H1 (cell line): ENCODE measurements at regions not wholly inside any gene's neighbourhood (a gene's known extent, or its start where the extent isn't known, plus 50 kb on each side); places are given as distances from the start of the nearest gene placed in this dataset.
A peak's percentile ranks its signal among the peaks of the same experiment; 100 is the strongest.

Experiments
- CTCF ChIA-PET: fragments of 300-600 bp; sonication (Branson Sonifier 250); formaldehyde crosslinking; loops from one replicate; lab custom pipeline; 2021; ENCODE audit not compliant: partially characterized antibody; lab: Charles Lee
- POLR2A ChIA-PET: fragments of 300-600 bp; sonication (Branson Sonifier 250); formaldehyde crosslinking; loops from one replicate; lab custom pipeline; 2021; ENCODE audit warnings: inconsistent platforms; ENCODE audit not compliant: partially characterized antibody; lab: Charles Lee
- DNase-seq, 2 experiments: peaks; one replicate each; pipeline versions ENCODE4 v3.0.0 to v3.0.0-alpha.2; 2010 to 2022; ENCODE audit warnings: low spot score in 2 of 2, low read depth in 1 of 2, mixed read lengths in 1 of 2
- FAIRE-seq: peaks from 2 replicates; lab custom pipeline; 2011; peaks lifted over from hg19 to GRCh38; lab: Jason Lieb, UNC
- H2AFZ ChIP-seq: 2 replicates; pipeline ENCODE4 v1.8.1; 2012; ENCODE audit warnings: low read length, inconsistent platforms
- H2AK5ac ChIP-seq: 2 replicates; pipeline ENCODE4 v1.6.1; 2013; ENCODE audit warnings: low read depth, low read length
- H2BK120ac ChIP-seq: replicated peaks from 2 replicates; pipeline ENCODE3; 2013; ENCODE audit warnings: low read depth, low read length, inconsistent platforms
- H2BK12ac ChIP-seq: 2 replicates; pipeline ENCODE4 v1.6.1; 2013; ENCODE audit warnings: low read depth, low read length
- H2BK15ac ChIP-seq: 2 replicates; pipeline ENCODE4 v1.6.1; 2013; ENCODE audit warnings: low read length
- H2BK20ac ChIP-seq: 2 replicates; pipeline ENCODE4 v1.6.1; 2013; ENCODE audit warnings: low read length
- H2BK5ac ChIP-seq: 2 replicates; pipeline ENCODE4 v1.6.1; 2013; ENCODE audit warnings: low read depth, low read length
- H3K14ac ChIP-seq: 2 replicates; pipeline ENCODE4 v1.6.1; 2013; ENCODE audit warnings: inconsistent platforms; ENCODE audit not compliant: insufficient read length
- H3K18ac ChIP-seq: 2 replicates; pipeline ENCODE4 v1.6.1; 2013; ENCODE audit warnings: low read length; ENCODE audit errors: extremely low read depth
- H3K23ac ChIP-seq: 2 replicates; pipeline ENCODE4 v1.6.1; 2013; ENCODE audit warnings: inconsistent platforms; ENCODE audit not compliant: insufficient read length
- H3K23me2 ChIP-seq: 2 replicates; pipeline ENCODE4 v1.6.1; 2013; ENCODE audit warnings: low read depth, low read length
- H3K27ac ChIP-seq: 2 replicates; pipeline ENCODE4 v1.6.1; 2011; ENCODE audit warnings: low read depth, low read length, inconsistent platforms
- H3K27me3 ChIP-seq, 4 experiments: replicated peaks in 1 of 4; 1 replicate in 1 of 4; 2 replicates in 3 of 4; pipeline versions ENCODE4 v1.6.1 to v1.8.1; 2011 to 2013; ENCODE audit warnings: low read length in 3 of 4, mild to moderate bottlenecking in 3 of 4, inconsistent platforms in 2 of 4, mixed read lengths in 2 of 4, moderate library complexity in 1 of 4; ENCODE audit not compliant: control insufficient read depth in 3 of 4, insufficient read depth in 3 of 4; ENCODE audit errors: extremely low read depth in 1 of 4
- H3K36me3 ChIP-seq, 4 experiments: 2 replicates each; pipeline versions ENCODE4 v1.6.1 to v1.8.1; 2011 to 2013; ENCODE audit warnings: mild to moderate bottlenecking in 4 of 4, low read length in 3 of 4, moderate library complexity in 2 of 4, control low read depth in 1 of 4, inconsistent platforms in 1 of 4; ENCODE audit not compliant: insufficient read depth in 4 of 4, control insufficient read depth in 2 of 4
- H3K4ac ChIP-seq: replicated peaks from 2 replicates; pipeline ENCODE3; 2013; ENCODE audit warnings: low read length, low read depth, mixed read lengths, inconsistent platforms; ENCODE audit not compliant: insufficient read length
- H3K4me1 ChIP-seq, 4 experiments: replicated peaks in 1 of 4; 1 replicate in 1 of 4; 2 replicates in 3 of 4; pipeline versions ENCODE4 v1.6.1 to v1.8.1; 2011 to 2013; ENCODE audit warnings: low read length in 3 of 4, inconsistent platforms in 2 of 4, mixed read lengths in 1 of 4; ENCODE audit not compliant: insufficient read depth in 4 of 4, control insufficient read depth in 3 of 4
- H3K4me2 ChIP-seq, 2 experiments: 2 replicates each; pipeline versions ENCODE4 v1.6.1 to v1.8.1; 2011 to 2013; ENCODE audit warnings: low read depth in 2 of 2, low read length in 2 of 2, control low read depth in 1 of 2, inconsistent platforms in 1 of 2, mild to moderate bottlenecking in 1 of 2; ENCODE audit not compliant: insufficient read depth in 1 of 2
- H3K4me3 ChIP-seq, 4 experiments: fragments of 200-600, 300-600 bp in 1 of 4; sonication (generic), shearing (Covaris generic), sonication (Bioruptor Twin) in 1 of 4; 2 replicates each; pipeline versions ENCODE4 v1.5.1 to v1.8.1; 2011 to 2016; ENCODE audit warnings: low read length in 4 of 4, low read depth in 3 of 4, control low read depth in 2 of 4, inconsistent platforms in 2 of 4, mild to moderate bottlenecking in 2 of 4, mixed read lengths in 1 of 4, moderate library complexity in 1 of 4; ENCODE audit not compliant: insufficient read depth in 2 of 4; ENCODE audit errors: extremely low read depth in 1 of 4
- H3K56ac ChIP-seq: replicated peaks from 2 replicates; pipeline ENCODE3; 2013; ENCODE audit warnings: low read depth, mild to moderate bottlenecking, mixed read lengths, low read length, inconsistent platforms; ENCODE audit not compliant: insufficient read length
- H3K79me1 ChIP-seq: 2 replicates; pipeline ENCODE4 v1.6.1; 2013; ENCODE audit warnings: low read depth, low read length, control low read depth
- H3K79me2 ChIP-seq, 2 experiments: 2 replicates each; pipeline versions ENCODE4 v1.6.1 to v1.8.1; 2012 to 2013; ENCODE audit warnings: low read length in 2 of 2, mild to moderate bottlenecking in 2 of 2, inconsistent platforms in 1 of 2; ENCODE audit not compliant: insufficient read depth in 2 of 2, control insufficient read depth in 1 of 2
- H3K9ac ChIP-seq, 4 experiments: replicated peaks in 1 of 4; 1 replicate in 1 of 4; 2 replicates in 3 of 4; pipeline versions ENCODE4 v1.6.1 to v1.8.1; 2011 to 2013; ENCODE audit warnings: low read depth in 3 of 4, low read length in 3 of 4, control low read depth in 2 of 4, mild to moderate bottlenecking in 2 of 4, moderate library complexity in 2 of 4, inconsistent platforms in 1 of 4; ENCODE audit errors: extremely low read depth in 1 of 4
- H3K9me3 ChIP-seq, 2 experiments: 2 replicates each; pipeline versions ENCODE4 v1.6.1 to v1.8.1; 2012 to 2013; ENCODE audit warnings: mild to moderate bottlenecking in 2 of 2, moderate library complexity in 2 of 2, control low read depth in 1 of 2, inconsistent platforms in 1 of 2, low read depth in 1 of 2, low read length in 1 of 2, mixed read lengths in 1 of 2; ENCODE audit not compliant: insufficient read depth in 2 of 2
- H4K20me1 ChIP-seq, 2 experiments: replicated peaks in 1 of 2; 2 replicates each; pipeline versions ENCODE3 to v1.8.1; 2011 to 2013; ENCODE audit warnings: inconsistent platforms in 2 of 2, low read length in 2 of 2, mild to moderate bottlenecking in 1 of 2; ENCODE audit not compliant: insufficient read depth in 2 of 2, control insufficient read depth in 1 of 2
- H4K5ac ChIP-seq: 2 replicates; pipeline ENCODE4 v1.6.1; 2013; ENCODE audit warnings: low read length, low read depth, mixed read lengths, inconsistent platforms; ENCODE audit not compliant: insufficient read length
- H4K8ac ChIP-seq: 2 replicates; pipeline ENCODE4 v1.8.0; 2013; ENCODE audit warnings: mild to moderate bottlenecking, moderate library complexity, low read length, inconsistent platforms; ENCODE audit not compliant: insufficient read depth; ENCODE audit errors: extremely low read depth
- H4K91ac ChIP-seq: replicated peaks from 2 replicates; pipeline ENCODE3; 2013; ENCODE audit warnings: low read length, mixed read lengths, inconsistent platforms; ENCODE audit not compliant: insufficient read length
- CHD2 ChIP-seq: IDR thresholded peaks from 2 replicates; pipeline ENCODE4 v1.6.1; 2012; ENCODE audit warnings: low read length, improper control_type of control experiment
- SIN3A ChIP-seq, 2 experiments: IDR thresholded peaks in 1 of 2; conservative IDR thresholded peaks in 1 of 2; 2 replicates each; pipeline ENCODE4 v1.6.1; 2011 to 2012; ENCODE audit warnings: low read length in 2 of 2, improper control_type of control experiment in 1 of 2, low read depth in 1 of 2, mild to moderate bottlenecking in 1 of 2
- SP1 ChIP-seq: IDR thresholded peaks from 2 replicates; pipeline ENCODE4 v1.6.1; 2011; ENCODE audit warnings: low read depth, low read length
- TCF12 ChIP-seq: IDR thresholded peaks from 2 replicates; pipeline ENCODE4 v1.6.1; 2011; ENCODE audit warnings: low read depth, mild to moderate bottlenecking, low read length
- YY1 ChIP-seq: IDR thresholded peaks from 2 replicates; pipeline ENCODE4 v1.6.1; 2011; ENCODE audit warnings: low read depth, mild to moderate bottlenecking, low read length
- WGBS, 2 experiments: shearing (Covaris generic) in 1 of 2; methylation state at CpG; one replicate each; pipeline versions ENCODE4 v1.1.6 to v1.1.7; 2013 to 2015; ENCODE audit warnings: low lambda C conversion rate in 2 of 2, mixed read lengths in 2 of 2, inconsistent platforms in 1 of 2, low coverage in 1 of 2, missing lambda C conversion rate in 1 of 2; ENCODE audit not compliant: insufficient replicate concordance in 2 of 2, insufficient coverage in 1 of 2, insufficient read length in 1 of 2; ENCODE audit errors: extremely low coverage in 1 of 2, missing lambda C conversion rate in 1 of 2; 5-methylcytosine and 5-hydroxymethylcytosine counted together

DNA sequence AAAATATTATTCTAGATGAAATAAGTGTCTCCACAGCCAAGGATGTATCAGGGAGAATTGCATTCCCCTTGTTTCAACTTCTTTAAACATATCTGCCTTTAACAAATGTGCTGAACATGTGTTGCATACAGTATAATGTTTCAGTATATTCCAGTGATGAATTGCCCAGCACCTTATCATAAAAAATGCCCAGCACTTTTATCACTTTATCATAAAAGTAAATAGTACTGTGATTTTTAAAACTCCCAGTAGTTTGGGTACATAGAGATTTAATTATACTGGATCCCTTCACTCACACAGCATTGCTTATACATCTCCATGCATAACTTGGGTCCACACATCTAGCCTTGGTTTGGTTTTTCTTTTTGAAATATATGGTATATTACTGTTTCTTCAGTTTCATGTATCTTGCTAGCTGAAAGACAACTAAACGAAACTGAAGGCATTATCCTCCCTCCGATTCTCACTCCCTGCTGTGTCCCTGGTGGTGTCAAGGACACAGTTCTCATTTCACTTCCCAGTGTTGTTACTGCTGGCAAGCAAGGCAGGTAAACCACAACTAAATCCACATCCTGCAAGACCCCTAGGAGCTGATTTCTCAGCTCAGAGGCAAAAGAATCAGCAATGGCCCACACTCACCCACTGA, 118.2 kb upstream of the SLC44A3 start:
- H3K14ac ChIP-seq, result no peak overlapping the region
- TF ChIP-seq SP1 (no peak), CHD2 (no peak), TCF12 (no peak), SIN3A (conservative IDR thresholded peaks at IDR 0.05 in 1 of 2, IDR thresholded peaks at IDR 0.05 in 1 of 2; ENCODE audit: low read depth in 1 of 2, low read length in 2 of 2) (no peak), YY1 (no peak)
- FAIRE-seq, result no peak
- H3K9ac ChIP-seq, result no peak overlapping the region
- CTCF ChIA-PET, result interaction anchor here (0.5 to 1.6 kb wide), 5 partner anchors 8 to 719 kb away, joined by 3 to 4 read pairs (median 3); no protein-coding TSS in a partner anchor
- WGBS, 2 experiments, result 78% methylated on average over 2 of the region's 2 CpGs; no CpG with 5 or more reads in 1 of the 2 experiments
- H2BK20ac ChIP-seq, result no peak overlapping the region
- no peak overlapping the region for H2AK5ac ChIP-seq
- no peak overlapping the region for H3K4me2 ChIP-seq
- no peak overlapping the region for H4K91ac ChIP-seq
- no peaks in the 10 kb centered on the region for H3K23me2 ChIP-seq
- POLR2A ChIA-PET, result no interaction called here
- H3K27me3 ChIP-seq, result no peaks in the 10 kb centered on the region
- H3K4ac ChIP-seq, result no peak overlapping the region
- no peak overlapping the region for H4K5ac ChIP-seq
- H3K18ac ChIP-seq, result no peak overlapping the region; the same call in 1 of the 2 replicates
- H2AFZ ChIP-seq, result no peak overlapping the region
- 0 out of 2 replicates have a peak overlapping the region, but pooled peaks have one; percentile 65 for H2BK15ac ChIP-seq
- H2BK12ac ChIP-seq, result no peak overlapping the region
- no peaks in the 10 kb centered on the region for H3K79me1 ChIP-seq
- no peak overlapping the region for H4K8ac ChIP-seq
- no peak for DNase-seq
- H4K20me1 ChIP-seq, result no peaks in the 10 kb centered on the region
- H3K27ac ChIP-seq, result no peak overlapping the region
- H3K4me3 ChIP-seq, result no peak overlapping the region
- no peak overlapping the region for H3K23ac ChIP-seq
- no peak overlapping the region for H2BK5ac ChIP-seq
- no peaks in the 10 kb centered on the region for H3K9me3 ChIP-seq
- no peaks in the 10 kb centered on the region for H3K36me3 ChIP-seq
- H2BK120ac ChIP-seq, result no peak overlapping the region
- H3K56ac ChIP-seq, result no peak overlapping the region
- H3K4me1 ChIP-seq, result peaks cover 0 to 3% (median 2%) of the 10 kb centered on the region in 4 experiments; a peak in 2 of 7 replicates
- H3K79me2 ChIP-seq, result no peaks in the 10 kb centered on the region
